HuH-7.5 (cell line): ENCODE measurements at regions not wholly inside any gene's neighbourhood (a gene's known extent, or its start where the extent isn't known, plus 50 kb on each side); places are given as distances from the start of the nearest gene placed in this dataset.
"Not testable (repeated sequence)": the region's sequence is repeated elsewhere in the genome, so short reads cannot be mapped to it uniquely, and the experiment has no call there.

Experiments
- DNase-seq: peaks from one replicate; pipeline ENCODE4 v3.0.0; 2011; ENCODE audit warnings: low spot score

DNA sequence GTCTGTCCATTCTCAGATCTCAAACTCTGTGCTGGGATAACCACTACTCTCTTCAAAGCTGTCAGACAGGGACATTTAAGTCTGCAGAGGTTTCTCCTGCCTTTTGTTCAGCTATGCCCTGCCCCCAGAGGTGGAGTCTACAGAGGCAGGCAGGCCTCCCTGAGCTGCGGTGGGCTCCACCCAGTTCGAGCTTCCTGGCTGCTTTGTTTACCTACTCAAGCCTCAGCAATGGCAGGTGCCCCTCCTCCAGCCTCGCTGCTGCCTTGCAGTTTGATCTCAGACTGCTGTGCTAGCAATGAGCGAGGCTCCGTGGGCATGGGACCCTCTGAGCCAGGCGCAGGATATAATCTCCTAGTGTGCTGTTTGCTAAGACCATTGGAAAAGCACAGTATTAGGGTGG is 53.1 kb upstream of the HUNK start:
- DNase-seq = not testable (repeated sequence)

- not testable (repeated sequence) for DNase-seq
These were observed 58.5 kb upstream of the HUNK start for GRCh38 chr21:31814356-31814755.

DNA sequence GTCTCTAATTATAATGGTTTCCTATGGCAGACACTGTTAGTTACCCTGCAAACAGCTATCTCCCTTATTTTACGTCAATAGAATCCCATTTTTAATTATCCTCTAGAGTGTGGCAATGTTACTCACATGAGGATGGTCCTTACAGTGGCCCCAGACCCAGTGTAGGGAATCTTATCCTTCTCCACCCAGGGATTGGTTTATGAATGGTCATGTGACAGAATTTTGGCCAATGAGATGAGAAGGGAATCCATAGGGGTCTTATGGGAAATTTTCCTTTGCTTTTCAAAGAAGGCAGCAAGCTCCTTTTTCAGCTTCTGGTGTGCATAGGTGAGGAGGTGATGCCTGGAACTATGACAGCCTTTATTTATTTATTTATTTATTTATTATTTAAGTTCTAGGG is 59.0 kb upstream of the HUNK start:
- no peak for DNase-seq

DNA sequence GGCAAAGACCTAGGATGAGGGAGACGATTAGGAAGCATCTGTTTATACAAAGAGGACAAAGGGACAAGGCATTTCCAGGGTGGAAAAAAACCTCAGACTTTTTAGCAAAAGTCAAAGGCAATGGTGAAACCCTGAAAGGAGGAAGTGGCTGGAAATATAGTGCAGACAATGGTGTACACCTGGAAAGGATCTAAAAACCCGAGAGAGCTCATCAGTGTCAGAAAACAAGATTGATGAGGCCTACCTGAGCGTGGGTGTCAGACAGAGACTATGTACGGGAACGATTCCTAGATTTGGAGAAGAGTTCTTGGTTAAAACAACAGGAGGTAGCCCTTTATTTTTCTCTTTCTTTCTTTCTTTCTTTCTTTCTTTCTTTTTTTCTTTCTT is 68.8 kb upstream of the HUNK start:
- no peak for DNase-seq

GRCh38 chr21:31803039-31804007 is 69.5 kb upstream of the HUNK start:
- no peak for DNase-seq

GRCh38 chr21:31802331-31802730 is 70.4 kb upstream of the SCAF4 start:
- no peak for DNase-seq

- DNase-seq = peak; percentile 6
These were observed 69.8 kb upstream of the SCAF4 start for GRCh38 chr21:31801551-31802219.

DNA sequence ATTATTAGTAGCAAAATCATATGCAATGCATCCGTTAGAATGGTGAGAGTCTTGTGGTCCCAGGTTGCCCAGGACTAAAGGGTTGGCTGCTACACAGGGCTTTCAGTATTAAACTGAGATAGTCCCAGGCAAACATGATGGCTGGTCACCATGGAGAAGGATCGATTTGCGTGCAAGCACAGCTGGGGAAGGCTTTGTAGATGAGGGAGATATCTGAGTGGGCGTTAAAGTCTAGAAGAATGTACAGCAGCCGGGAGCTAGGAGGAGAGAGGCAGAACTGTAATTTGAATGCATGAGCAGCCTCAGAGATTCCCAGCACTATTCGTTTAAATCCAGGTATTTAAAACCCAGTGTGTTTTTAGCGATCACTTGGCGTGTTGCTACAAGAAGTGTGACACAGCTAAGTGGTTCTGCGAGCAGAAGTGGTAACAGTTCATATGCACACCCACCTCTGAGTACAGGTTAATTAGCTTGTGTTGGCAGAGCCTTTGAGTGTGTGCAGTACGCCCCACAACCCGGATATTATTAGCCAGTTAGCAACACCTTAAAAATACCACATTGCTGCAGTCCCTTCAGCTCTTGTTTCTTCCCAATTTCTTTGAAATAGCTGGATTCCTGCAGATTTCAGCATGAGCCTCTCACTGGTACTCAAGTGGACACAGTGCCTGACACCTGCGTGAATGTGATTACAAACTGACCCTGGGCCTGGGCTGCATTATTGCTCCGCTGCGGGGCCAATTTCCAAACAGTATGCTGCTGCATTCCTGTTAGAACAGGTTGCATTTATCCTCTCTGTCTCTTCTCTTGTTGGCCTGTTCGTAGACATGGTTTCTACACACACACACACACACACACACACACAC is 67.2 kb upstream of the SCAF4 start:
- DNase-seq = no peak

DNA sequence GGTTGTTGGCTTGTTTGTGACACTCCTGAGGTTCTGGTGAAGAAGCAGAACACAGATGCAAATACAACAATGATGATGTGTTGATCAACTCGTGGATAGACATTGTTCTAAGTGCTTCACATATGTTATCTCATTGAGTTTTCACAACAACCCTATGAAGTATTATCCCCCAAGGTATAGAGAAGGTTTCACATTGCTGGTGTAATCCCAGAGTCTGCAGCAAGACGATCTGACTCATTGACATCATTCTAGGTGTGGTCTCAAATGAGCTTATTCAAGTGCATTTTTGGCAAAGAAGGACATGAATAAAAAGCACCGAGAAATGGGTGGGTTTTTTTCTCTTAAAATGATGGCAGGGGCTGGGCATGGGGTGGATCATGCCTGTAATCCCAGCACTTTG is 64.1 kb upstream of the SCAF4 start:
- DNase-seq = no peak

DNA sequence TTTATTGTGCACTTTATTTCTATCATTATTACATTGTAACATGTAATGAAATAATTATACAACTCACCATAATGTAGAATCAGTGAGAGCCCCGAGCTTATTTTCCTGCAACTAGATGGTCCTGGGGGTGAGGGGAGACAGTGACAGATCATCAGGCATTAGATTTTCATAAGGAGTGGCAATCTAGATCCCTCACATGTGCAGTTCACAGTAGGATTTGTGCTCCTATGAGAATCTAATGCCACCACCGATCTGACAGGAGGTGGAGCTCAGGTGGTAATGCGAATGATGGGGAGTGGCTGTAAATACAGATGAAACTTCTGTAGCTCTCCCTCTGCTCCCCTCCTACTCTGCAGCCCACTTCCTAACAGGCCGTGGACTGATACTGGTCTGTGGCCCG is 58.5 kb upstream of the SCAF4 start:
- DNase-seq = not testable (repeated sequence)

GRCh38 chr21:31788581-31788980 is 56.7 kb upstream of the SCAF4 start:
- no peak for DNase-seq

DNA sequence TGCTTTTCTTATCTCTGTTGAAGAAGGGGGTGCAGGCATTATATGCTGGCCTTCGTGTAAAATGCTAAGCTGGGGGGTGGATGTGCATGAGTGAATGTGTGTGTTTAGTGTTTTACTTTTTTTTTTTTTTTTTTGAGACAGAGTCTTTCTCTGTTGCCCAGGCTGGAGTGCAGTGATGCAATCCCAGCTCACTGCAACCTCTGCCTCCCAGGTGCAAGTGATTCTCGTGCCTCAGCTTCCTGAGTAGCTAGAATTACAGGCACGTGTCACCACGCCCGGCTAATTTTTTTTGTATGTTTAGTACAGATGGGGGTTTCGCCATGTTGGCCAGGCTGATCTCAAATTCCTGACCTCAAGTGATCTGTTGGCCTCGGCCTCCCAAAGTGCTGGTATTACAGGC is 55.8 kb upstream of the SCAF4 start:
- not testable (repeated sequence) for DNase-seq

- no peak for DNase-seq
These were observed 54.4 kb upstream of the SCAF4 start for GRCh38 chr21:31786164-31786920.

- DNase-seq = peak; percentile 6
These were observed 53.6 kb upstream of the SCAF4 start for GRCh38 chr21:31785237-31786163.

GRCh38 chr21:31781737-31782136 is 49.8 kb upstream of the SCAF4 start:
- no peak for DNase-seq
